CD1c-positive myeloid dendritic cell (primary cell): ENCODE measurements at regions not wholly inside any gene's neighbourhood (a gene's known extent, or its start where the extent isn't known, plus 50 kb on each side); places are given as distances from the start of the nearest gene placed in this dataset.

Source experiments
- DNase-seq: peaks from one replicate; pipeline ENCODE4 v3.0.0-alpha.2; 2016; ENCODE audit errors: extremely low spot score

GRCh38 chr3:147756476-147756875 lies 347.3 kb downstream of the ZIC1 start:
- DNase-seq, result no peak

GRCh38 chr3:147757866-147758265 lies 348.7 kb downstream of the ZIC1 start:
- no peak for DNase-seq

GRCh38 chr3:147758771-147759170 lies 349.6 kb downstream of the ZIC1 start:
- no peak for DNase-seq

- no peak for DNase-seq
Measured at GRCh38 chr3:147760085-147760484, 350.9 kb downstream of the ZIC1 start.

- DNase-seq, result no peak
Measured at GRCh38 chr3:147760941-147761340, 351.8 kb downstream of the ZIC1 start.

- no peak for DNase-seq
Measured at GRCh38 chr3:147773116-147773630, 364.0 kb downstream of the ZIC1 start.

GRCh38 chr3:147775411-147775810 lies 366.2 kb downstream of the ZIC1 start:
- DNase-seq, result no peak

- DNase-seq, result no peak
Measured at GRCh38 chr3:147775816-147776530, 366.8 kb downstream of the ZIC1 start.

GRCh38 chr3:147793841-147794240 lies 384.7 kb downstream of the ZIC1 start:
- no peak for DNase-seq

- DNase-seq, result no peak
Measured at GRCh38 chr3:147794596-147794995, 385.4 kb downstream of the ZIC1 start.

- DNase-seq, result no peak
Measured at GRCh38 chr3:147795418-147795817, 386.3 kb downstream of the ZIC1 start.

- DNase-seq, result no peak
Measured at GRCh38 chr3:147797095-147797494, 387.9 kb downstream of the ZIC1 start.

GRCh38 chr3:147799601-147800000 lies 390.4 kb downstream of the ZIC1 start:
- no peak for DNase-seq

- no peak for DNase-seq
Measured at GRCh38 chr3:147807776-147808175, 398.6 kb downstream of the ZIC1 start.

GRCh38 chr3:147809206-147809605 lies 400.0 kb downstream of the ZIC1 start:
- DNase-seq, result no peak

- no peak for DNase-seq
Measured at GRCh38 chr3:147812186-147812911, 403.2 kb downstream of the ZIC1 start.

- no peak for DNase-seq
Measured at GRCh38 chr3:147813256-147813655, 404.1 kb downstream of the ZIC1 start.

- DNase-seq, result no peak
Measured at GRCh38 chr3:147816752-147817151, 407.6 kb downstream of the ZIC1 start.

- no peak for DNase-seq
Measured at GRCh38 chr3:147832611-147833010, 423.4 kb downstream of the ZIC1 start.

GRCh38 chr3:147836330-147836729 lies 427.2 kb downstream of the ZIC1 start:
- DNase-seq, result no peak

- no peak for DNase-seq
Measured at GRCh38 chr3:147838652-147839051, 429.5 kb downstream of the ZIC1 start.

- no peak for DNase-seq
Measured at GRCh38 chr3:147843331-147843730, 434.2 kb downstream of the ZIC1 start.

GRCh38 chr3:147846293-147846692 lies 437.1 kb downstream of the ZIC1 start:
- no peak for DNase-seq
